ENCODE measurements at regions not wholly inside any gene's neighbourhood (a gene's known extent, or its start where the extent isn't known, plus 50 kb on each side); places are given as distances from the start of the nearest gene placed in this dataset.

- Histone ChIP-seq H3K4me2 (ENCODE audit: low read length) (no peak overlapping the region), H4K20me1 (ENCODE audit: insufficient read depth) (no peaks in the 10 kb centered on the region), H3F3A (ENCODE audit: insufficient read depth, low read length, poor library complexity, severe bottlenecking) (no peaks in the 10 kb centered on the region), H3K27me3 (ENCODE audit: insufficient read depth, low read depth, low read length) (no peaks in the 10 kb centered on the region), H2AFZ (ENCODE audit: low read depth, low read length) (no peak overlapping the region), H3K4me3 (ENCODE audit: low read length) (no peak overlapping the region), H3K27ac (ENCODE audit: low read length) (no peak overlapping the region), H3K79me2 (replicated peaks; ENCODE audit: insufficient read depth, low read length) (no peaks in the 10 kb centered on the region), H3K36me3 (ENCODE audit: insufficient read depth, low read length) (no peaks in the 10 kb centered on the region), H3K9me3 (ENCODE audit: low read length) (no peaks in the 10 kb centered on the region), H3K9me2 (ENCODE audit: insufficient read depth, low read length) (no peaks in the 10 kb centered on the region), H3K9ac (ENCODE audit: low read length) (no peak overlapping the region)
- TF ChIP-seq POLR2AphosphoS5 (IDR thresholded peaks at IDR 0.05): no peak
- TF ChIP-seq, protein P1, sequence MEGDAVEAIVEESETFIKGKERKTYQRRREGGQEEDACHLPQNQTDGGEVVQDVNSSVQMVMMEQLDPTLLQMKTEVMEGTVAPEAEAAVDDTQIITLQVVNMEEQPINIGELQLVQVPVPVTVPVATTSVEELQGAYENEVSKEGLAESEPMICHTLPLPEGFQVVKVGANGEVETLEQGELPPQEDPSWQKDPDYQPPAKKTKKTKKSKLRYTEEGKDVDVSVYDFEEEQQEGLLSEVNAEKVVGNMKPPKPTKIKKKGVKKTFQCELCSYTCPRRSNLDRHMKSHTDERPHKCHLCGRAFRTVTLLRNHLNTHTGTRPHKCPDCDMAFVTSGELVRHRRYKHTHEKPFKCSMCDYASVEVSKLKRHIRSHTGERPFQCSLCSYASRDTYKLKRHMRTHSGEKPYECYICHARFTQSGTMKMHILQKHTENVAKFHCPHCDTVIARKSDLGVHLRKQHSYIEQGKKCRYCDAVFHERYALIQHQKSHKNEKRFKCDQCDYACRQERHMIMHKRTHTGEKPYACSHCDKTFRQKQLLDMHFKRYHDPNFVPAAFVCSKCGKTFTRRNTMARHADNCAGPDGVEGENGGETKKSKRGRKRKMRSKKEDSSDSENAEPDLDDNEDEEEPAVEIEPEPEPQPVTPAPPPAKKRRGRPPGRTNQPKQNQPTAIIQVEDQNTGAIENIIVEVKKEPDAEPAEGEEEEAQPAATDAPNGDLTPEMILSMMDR (IDR thresholded peaks at IDR 0.05; ENCODE audit: poor library complexity, severe bottlenecking): no peak
- TF ChIP-seq TAF1 (IDR thresholded peaks at IDR 0.05; ENCODE audit: low read depth): no peak
- TF ChIP-seq EZH2 (IDR thresholded peaks at IDR 0.05; ENCODE audit: borderline replicate concordance, insufficient read depth, low read length, poor library complexity, severe bottlenecking): no peak
- no peak for TF ChIP-seq SMC3 (conservative IDR thresholded peaks at IDR 0.05; ENCODE audit: poor library complexity)
- no peak for TF ChIP-seq REST (IDR thresholded peaks at IDR 0.05; ENCODE audit: borderline replicate concordance)
- TF ChIP-seq RAD21 (conservative IDR thresholded peaks at IDR 0.05): no peak
- no peak for TF ChIP-seq MXI1 (conservative IDR thresholded peaks at IDR 0.05; ENCODE audit: poor library complexity, severe bottlenecking)
- TF ChIP-seq EP300 (conservative IDR thresholded peaks at IDR 0.05; ENCODE audit: poor library complexity, severe bottlenecking): no peak
These were observed 96.5 kb downstream of the ING1 start for GRCh38 chr13:110809871-110810486.

DNA sequence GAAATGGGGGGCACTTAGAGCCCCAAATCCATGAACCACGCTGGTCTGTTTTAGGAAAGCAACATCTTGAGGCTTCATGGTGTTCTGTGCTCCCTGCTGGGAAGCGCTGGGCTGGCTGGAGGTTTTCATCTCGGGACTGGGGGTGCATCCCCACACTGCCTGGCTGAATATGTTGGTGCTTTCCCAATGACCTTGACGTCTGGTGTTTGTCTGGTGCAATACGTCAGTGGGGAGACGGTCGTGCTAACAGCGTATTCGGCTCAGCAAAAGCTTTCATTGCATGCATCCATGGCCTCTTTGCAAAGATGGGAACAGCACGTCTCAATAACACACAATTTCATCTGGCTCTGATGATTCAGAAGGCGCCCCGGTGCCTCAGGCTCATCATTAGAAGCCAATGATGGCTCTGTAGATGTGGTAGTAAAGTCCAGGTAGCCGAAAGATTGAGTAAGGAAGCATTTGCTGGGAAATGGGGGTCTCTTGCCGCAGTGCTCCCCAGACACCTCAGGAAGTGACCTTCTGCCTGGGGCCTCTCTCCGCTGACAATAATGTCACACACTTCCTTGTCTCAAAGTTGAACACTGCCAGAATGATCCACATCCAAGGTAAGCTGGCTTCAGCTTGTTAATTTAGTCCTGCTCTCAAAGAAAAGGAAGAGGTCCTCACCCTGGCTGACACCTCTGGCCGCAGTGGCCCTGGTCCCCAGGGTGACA is 97.7 kb downstream of the ING1 start:
- Histone ChIP-seq H2AFZ (ENCODE audit: low read depth, low read length) (no peak overlapping the region), H3K27ac (ENCODE audit: low read length) (no peak overlapping the region), H3K9me2 (ENCODE audit: insufficient read depth, low read length) (no peaks in the 10 kb centered on the region), H3K27me3 (ENCODE audit: insufficient read depth, low read depth, low read length) (no peaks in the 10 kb centered on the region), H3K9me3 (ENCODE audit: low read length) (no peaks in the 10 kb centered on the region), H3K9ac (ENCODE audit: low read length) (no peak overlapping the region), H3F3A (ENCODE audit: insufficient read depth, low read length, poor library complexity, severe bottlenecking) (no peaks in the 10 kb centered on the region), H3K4me3 (ENCODE audit: low read length) (no peak overlapping the region), H4K20me1 (ENCODE audit: insufficient read depth) (no peaks in the 10 kb centered on the region), H3K36me3 (ENCODE audit: insufficient read depth, low read length) (no peaks in the 10 kb centered on the region), H3K4me2 (ENCODE audit: low read length) (no peak overlapping the region), H3K79me2 (replicated peaks; ENCODE audit: insufficient read depth, low read length) (no peaks in the 10 kb centered on the region)
- TF ChIP-seq MXI1 (conservative IDR thresholded peaks at IDR 0.05; ENCODE audit: poor library complexity, severe bottlenecking): no peak
- TF ChIP-seq RAD21 (conservative IDR thresholded peaks at IDR 0.05): no peak
- TF ChIP-seq SMC3 (conservative IDR thresholded peaks at IDR 0.05; ENCODE audit: poor library complexity): no peak
- no peak for TF ChIP-seq REST (IDR thresholded peaks at IDR 0.05; ENCODE audit: borderline replicate concordance)
- TF ChIP-seq EZH2 (IDR thresholded peaks at IDR 0.05; ENCODE audit: borderline replicate concordance, insufficient read depth, low read length, poor library complexity, severe bottlenecking): no peak
- TF ChIP-seq POLR2AphosphoS5 (IDR thresholded peaks at IDR 0.05): no peak
- no peak for TF ChIP-seq EP300 (conservative IDR thresholded peaks at IDR 0.05; ENCODE audit: poor library complexity, severe bottlenecking)
- no peak for TF ChIP-seq TAF1 (IDR thresholded peaks at IDR 0.05; ENCODE audit: low read depth)
- TF ChIP-seq, protein P1 (IDR thresholded peaks at IDR 0.05; ENCODE audit: poor library complexity, severe bottlenecking): no peak

Measured in neural cell (in vitro differentiated cells).